ENCODE measurements at regions not wholly inside any gene's neighbourhood (a gene's known extent, or its start where the extent isn't known, plus 50 kb on each side); places are given as distances from the start of the nearest gene placed in this dataset.

- no peak for TF ChIP-seq ATF2 (IDR thresholded peaks at IDR 0.05; ENCODE audit: low read length)
- no peak for TF ChIP-seq RAD21 (IDR thresholded peaks at IDR 0.05 in 1 of 2, conservative IDR thresholded peaks at IDR 0.05 in 1 of 2; ENCODE audit: low read depth in 2 of 2, low read length in 2 of 2)
- TF ChIP-seq YY1 (IDR thresholded peaks at IDR 0.05; ENCODE audit: low read depth, low read length): no peak
- no peak for TF ChIP-seq ATF3 (IDR thresholded peaks at IDR 0.05; ENCODE audit: insufficient read depth, low read depth, low read length)
Measured at GRCh38 chr12:84073401-84073800, 839.2 kb downstream of the SLC6A15 start (continued).

Data from H1 (cell line).